NCI-H146 treated with DMSO at 0.1 percent for 48 hours (cell line): ENCODE measurements at regions not wholly inside any gene's neighbourhood (a gene's known extent, or its start where the extent isn't known, plus 50 kb on each side); places are given as distances from the start of the nearest gene placed in this dataset.
"Not testable (repeated sequence)": the region's sequence is repeated elsewhere in the genome, so short reads cannot be mapped to it uniquely, and the experiment has no call there.

Experiments used
- DNase-seq: peaks from one replicate; lab custom pipeline; 2025; ENCODE audit not compliant: unreplicated experiment; lab: John Stamatoyannopoulos, UW

DNA sequence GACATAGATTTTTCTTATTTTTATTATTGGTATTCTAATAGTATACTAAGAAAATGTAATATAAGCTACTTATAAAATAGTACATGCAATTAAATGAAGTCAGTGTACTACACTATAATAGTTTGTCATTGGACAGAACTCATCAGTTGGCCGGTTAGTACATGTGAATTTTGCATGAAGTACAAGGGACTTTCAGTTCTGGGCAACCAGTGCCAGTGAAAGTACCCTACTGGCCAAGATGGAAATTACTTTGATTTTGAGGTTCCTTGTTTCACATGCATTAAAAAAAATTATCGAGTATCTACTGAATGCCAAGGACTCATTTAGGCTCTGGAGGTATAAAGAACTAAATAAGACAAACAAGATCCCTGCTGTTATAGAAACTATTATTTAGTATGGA, 213.4 kb upstream of the ELL2 start:
- no peak for DNase-seq

DNA sequence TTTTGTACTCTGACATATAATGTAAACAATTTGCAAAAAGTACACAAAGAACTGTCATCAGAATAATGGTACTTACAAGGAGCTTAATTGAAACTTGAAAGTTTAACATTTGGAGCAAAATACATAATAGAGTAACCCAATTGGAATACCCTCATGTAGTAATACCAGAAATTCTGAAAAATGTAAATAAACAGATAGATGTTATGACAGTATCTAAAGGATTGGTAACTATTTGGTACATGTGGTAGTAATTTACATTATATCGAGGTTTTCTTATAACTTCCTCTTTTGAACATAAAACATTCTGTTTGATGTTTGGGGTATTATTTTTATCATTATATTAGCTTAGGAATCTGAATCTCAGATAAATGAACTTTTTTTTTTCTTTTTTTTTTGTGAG, 211.7 kb upstream of the ELL2 start:
- no peak for DNase-seq

DNA sequence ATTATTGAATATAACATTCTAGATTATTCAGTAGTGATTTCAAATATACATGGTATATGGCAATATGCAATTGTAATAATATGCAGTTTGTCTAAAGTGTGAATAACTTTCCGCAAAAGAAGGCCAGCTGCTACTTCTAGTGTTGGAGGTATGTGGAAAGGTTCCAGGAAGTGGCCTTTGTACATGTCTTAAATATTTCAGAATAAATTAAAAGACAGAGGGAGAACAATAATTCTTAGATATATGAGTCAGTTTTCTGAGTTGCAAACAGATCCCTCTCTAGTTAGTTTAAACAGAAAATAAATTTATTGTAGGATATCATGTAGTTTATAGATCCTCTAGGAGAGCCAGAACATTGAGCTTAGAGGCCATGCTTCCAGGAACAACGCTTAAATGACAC, 210.8 kb upstream of the ELL2 start:
- DNase-seq: no peak

DNA sequence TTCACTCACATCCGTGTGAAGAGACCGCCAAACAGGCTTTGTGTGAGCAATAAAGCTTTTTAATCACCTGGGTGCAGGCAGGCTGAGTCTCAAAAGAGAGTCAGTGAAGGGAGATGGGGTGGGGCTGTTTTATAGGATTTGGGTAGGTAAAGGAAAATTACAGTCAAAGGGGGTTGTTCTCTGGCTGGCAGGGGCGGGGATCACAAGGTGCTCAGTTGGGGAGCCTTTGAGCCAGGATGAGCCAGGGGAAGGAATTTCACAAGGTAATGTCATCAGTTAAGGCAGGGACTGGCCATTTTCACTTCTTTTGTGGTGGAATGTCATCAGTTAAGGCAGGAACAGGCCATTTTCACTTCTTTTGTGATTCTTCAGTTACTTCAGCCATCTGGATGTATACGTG, 210.3 kb upstream of the ELL2 start:
- DNase-seq: not testable (repeated sequence)

DNA sequence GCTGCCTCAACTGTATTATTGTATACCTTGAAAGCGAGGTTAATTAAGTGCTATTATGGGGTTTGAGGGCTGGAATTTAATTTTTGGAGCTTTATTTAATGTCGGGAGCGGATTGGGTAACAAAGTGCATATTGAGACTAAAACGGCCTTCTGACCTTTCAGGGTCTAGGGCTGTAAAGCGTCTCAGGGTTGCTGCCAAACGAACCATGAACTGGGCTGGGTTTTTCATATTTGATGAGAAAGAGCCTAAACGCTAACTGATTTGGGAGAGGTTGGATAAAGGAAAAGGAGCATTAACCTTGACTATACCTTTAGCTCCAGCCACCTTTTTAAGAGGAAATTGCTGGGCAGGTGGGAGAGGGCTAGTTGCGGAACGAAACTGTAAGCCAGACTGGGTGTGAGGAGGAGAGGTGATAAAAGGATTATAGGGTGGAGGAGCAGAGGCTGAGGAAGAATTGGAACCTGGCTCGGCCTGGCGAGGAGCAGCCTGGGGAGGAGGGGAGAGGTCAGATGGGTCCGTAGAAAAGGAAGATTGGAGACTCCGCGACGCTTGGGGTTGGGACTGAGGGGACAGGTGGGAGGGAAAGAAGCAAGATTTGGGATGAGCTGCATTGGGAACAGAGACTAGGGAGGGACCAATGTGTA, 209.0 kb upstream of the ELL2 start:
- DNase-seq: not testable (repeated sequence)

DNA sequence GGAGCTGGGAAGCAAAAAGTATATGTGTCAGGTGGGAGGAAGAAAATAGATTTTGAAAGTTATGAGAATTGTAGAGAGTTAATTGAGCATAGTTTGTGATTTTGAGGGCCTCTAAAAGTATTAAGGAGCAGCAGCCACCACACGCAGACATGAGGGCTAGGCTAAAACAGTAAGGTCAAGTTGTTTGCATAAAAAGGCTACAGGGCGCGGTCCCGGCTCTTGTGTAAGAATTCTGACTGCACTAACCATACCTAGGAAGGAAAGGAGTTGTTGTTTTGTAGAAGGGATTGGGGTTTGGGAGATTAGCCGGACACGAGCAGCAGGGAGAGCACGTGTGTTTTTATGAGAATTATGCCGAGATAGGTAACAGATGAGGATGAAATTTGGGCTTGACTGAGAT, 207.2 kb upstream of the ELL2 start:
- DNase-seq: not testable (repeated sequence)

DNA sequence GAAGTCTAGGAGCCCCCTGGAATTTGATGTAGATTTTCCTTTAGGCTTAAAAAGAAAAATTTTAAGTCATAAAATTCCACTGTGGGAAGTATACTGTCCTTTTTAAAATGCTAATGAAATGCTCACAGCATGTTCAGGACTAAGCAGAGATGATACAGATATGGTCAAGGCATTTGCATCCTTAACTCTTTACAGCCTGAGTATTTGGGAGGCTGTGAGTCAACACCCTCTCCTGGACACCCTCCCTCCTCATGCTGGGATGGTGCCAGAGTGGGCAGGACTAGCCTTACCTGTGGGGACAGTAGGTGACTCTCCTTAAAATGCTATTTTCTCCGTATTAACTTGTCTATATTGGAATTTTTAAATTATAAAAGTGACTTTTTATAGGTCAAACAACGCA, 197.4 kb upstream of the ELL2 start:
- DNase-seq: no peak

DNA sequence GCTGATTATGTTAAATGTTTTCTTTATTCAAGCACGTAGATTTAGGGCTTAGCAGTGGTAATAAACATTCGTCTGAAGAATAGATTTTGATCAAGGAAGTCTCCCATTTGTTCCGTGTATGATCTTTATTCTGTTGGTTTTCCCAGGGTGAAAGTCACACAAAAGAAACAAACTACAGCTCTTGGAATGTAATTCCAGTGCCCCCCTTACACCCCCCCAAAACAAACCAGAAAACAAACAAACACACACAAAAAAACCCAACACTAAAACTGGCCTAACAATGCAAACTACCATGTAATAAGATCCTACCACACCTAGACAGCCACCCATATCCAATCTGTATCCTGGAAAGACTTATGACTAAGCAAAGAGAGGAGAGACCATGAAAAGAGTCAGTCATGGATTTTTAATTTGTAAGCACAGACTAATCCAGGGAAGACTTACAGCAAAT, 196.2 kb upstream of the ELL2 start:
- DNase-seq: no peak

DNA sequence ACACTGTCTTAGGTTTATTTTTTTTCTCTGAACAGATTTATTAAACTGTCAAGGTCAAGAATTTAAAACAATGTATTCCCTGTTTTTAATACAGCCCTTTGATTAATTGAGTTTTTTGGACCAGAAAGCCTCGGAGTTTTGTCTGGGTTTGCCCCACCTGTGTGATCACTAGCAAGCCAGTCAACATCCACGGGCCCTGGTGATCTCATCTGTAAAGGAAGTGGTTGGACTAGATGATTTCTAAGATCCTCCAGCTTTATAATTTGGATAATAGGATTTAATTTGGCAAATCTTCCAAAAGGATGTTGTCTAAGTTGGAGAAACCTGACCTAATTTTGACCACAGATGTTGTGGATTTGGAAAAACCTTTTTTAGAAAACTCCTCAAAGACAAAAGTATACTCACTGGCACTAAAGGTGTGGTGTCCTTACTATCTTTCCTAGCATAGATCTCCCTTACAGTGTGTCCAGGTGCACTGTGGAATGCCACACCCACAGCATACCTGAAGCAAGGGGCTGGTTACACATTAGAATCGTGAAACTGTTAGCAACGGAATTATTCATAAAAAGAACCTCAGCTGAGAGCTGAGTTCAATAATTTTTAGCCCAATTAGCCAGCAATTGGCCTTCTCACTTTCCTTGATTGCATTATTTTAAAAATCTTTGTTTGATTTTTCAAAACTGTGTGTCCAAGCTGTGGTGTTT, 195.6 kb upstream of the ELL2 start:
- DNase-seq: no peak

DNA sequence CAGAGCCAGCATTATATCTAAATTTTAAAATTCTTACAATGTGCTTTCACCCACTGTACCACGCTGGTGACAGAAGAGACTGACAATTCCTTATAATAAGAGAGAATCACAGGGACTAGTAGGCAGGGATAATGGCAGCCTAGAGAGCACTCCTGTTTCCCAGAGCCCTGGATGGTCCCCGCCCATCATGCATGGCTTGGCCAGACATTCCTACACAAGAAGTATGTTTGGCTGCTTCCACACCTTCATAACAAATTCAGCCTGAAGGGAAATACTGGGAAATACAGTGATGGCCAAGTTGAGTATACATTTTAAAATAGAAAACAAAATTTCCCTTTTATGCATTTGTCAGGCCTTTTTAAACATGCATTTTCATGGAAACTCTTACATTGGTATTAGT, 193.5 kb upstream of the ELL2 start:
- DNase-seq: no peak

DNA sequence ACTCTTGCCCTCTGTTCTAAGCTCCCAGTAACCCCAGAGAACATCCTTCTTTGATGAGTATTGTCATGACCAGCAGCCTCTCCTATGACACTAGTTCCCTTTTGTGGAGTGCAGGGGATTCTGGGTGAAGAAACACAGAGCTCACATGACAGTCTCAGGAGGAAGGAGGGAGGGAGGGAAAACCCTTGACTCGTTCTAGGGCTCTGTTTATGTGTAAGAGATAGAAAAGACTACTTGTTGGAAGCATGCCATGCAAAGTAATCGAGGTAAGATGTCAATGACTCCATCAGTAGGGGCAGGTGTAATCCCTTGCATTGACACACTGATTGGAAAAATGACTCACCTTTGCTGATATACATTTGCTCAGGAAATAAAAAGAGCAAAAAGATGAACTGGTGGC, 190.2 kb upstream of the ELL2 start:
- no peak for DNase-seq

DNA sequence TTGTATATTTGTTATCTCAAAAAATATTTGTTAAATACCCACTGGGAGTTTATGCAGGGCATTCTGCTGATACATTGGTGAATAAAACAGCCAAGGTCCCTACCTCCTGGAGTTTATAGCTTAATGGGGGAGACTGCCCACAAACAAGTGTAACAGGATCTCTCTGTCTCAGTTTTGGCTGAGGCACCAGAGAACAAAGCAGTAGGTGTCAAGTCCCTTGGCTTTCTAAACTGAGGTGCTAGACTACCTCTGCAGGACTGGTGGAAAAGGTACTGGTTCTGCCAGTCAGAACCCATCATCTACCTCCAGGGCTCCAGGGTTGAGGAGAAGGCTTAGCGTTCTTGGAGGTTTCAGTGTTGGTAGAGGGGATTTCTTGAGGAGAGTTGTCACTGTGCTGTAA, 188.4 kb upstream of the ELL2 start:
- DNase-seq: no peak

DNA sequence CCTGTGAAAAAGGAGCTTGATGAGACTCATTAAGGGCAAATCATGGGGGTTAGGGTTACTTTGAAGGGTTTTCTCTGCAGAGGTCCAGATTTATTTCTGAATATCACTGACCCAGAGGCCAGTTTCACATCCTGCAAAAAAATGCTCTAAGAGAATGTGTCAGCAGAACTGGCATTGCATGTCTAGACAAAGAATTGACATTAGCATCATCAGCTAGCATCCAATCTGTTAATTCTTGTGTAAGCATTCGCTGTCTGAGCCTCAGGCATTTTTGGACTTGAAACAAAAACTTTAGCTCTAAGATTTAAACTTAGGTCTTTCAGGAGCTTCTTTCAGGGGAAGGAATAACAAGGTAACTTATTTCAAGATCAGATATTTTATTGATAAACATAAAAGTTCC, 187.9 kb upstream of the ELL2 start:
- no peak for DNase-seq

DNA sequence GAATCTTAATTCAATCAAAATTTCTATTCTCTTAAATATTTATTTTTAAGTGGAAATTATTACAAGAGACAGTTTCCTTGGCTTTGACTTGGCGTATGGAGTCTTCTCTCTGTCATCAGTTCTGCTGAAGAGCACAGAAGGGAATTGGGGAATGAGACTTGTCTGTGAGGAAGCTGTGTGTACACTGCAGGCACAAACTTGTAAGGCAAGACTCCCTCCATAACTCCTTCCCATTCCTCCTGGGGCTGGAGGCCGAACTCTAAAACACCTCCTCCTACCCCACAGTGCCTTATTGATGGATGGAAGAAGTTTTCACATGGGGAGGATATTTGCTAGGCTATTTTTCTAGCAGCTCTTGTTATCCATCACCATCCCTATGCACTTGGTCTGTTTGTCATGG, 187.4 kb upstream of the ELL2 start:
- DNase-seq: no peak

DNA sequence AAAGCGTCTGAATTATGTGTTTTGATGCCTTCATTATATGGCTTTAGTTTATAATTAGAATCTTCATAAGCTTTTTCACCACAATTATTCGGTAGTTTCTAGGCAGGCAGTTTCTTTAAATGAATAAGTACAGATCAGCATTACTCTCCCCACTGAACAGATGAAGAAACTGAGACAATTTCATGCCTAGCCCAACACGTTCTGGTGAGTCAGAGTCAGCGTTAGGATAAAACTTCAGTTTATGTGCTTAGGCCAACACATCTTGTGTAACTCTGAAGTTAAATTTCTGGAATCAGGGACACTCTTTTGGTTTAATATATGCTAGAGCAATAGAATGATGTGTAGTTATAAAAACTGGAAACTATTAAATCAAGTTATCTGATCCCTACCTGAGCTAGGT, 186.7 kb upstream of the ELL2 start:
- no peak for DNase-seq

DNA sequence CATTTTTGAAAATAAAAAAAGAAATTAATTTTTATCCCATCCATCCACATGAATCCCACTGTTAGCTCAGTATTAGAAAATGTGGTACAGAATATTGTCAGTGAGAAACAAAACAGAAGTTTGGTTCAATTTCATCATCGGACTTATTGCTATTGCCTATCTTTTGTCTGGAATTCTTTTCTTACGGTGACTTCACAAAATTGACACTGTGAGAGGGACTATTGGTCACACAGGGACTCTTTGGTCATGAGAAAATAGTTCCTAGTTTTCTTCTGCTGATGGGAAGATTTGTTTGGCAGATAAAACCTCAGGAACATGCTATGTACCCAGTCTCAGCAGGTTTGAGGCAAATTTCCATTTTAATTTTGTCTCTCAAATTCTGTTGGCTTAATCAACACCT, 186.2 kb upstream of the ELL2 start:
- no peak for DNase-seq

DNA sequence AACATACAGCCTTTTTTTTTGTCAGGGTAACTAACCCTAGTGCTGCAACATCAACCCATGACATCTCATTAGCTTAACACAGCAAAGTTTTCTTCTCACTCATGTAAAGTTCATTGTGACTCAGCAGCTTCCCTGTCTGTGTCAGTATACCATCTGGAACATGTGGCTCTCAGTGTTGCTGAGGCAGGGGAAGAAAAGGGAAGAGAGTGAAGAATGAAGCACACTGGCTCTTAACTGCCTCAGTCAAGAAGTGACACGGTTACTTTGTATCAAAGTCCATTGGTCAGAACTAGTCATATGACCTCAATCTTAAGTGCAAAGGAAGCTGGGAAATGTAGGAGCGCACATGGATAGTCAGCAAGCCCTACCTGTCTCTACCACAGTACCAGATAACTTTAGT, 185.0 kb upstream of the ELL2 start:
- DNase-seq: no peak

DNA sequence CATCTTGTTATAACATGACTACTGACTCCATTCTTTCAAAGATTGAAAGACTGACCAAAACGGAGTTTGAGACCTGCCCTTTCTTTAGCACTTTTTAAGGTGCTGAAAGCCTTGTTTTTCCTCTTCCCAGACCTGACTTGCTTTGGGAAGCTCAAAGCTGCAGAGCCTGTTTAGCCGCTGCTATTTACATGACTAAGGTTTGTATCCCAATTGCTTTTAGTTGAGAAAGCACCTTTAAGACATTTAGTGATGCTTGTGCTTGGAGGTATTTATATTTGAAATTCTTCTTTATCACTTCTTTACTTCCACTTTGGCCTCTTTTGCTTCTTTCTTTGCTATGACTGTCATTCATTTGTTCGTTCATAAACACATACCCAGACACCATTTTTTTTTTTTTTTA, 182.6 kb upstream of the ELL2 start:
- no peak for DNase-seq

DNA sequence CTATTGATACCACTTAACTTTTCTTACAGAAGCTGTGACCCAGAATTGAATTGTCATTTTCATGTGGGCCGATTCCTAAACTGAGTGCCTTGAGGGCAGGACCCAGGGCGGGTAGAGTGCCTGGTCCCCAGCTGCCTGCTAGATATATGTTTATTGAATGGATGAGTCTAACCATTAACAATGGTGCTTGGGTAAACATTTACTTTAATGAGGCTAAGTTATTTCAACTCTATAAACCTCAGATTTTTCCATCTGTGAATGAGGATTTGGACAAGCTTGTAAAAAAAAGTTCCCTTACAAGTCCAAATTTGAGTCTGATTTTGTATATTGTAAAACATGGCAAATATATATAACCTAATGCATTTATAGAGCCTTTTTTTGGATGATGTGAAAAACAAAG, 181.8 kb upstream of the ELL2 start:
- no peak for DNase-seq

DNA sequence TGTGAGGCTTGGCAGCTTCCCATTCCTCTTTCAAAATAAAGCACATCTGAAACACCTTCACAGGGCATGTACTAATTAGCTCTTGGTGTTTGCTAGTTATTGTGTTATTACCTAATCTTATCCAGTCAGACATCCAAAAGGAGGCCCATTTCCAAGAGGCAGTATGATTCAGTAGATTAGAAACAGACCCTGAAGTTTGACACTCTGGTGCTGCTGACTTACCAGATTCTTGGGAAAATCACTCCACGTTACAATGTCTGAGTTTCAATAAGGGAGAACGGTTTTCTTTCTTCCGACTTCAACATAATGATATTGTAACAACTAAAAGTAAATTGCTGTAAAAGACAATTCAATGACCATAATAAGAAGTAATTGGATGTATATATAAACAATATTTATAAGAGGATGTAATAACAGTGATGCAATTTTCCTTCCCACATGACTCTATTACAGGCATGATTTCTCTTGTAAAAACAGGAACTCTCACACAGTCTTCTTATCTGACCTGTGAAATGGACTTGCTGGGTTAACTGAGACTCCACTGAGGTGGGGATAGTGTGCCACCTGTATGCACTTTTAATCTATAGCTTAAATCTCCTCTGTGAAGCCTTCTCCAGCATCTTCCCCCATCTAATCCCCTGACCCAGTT, 181.3 kb upstream of the ELL2 start:
- DNase-seq: no peak

DNA sequence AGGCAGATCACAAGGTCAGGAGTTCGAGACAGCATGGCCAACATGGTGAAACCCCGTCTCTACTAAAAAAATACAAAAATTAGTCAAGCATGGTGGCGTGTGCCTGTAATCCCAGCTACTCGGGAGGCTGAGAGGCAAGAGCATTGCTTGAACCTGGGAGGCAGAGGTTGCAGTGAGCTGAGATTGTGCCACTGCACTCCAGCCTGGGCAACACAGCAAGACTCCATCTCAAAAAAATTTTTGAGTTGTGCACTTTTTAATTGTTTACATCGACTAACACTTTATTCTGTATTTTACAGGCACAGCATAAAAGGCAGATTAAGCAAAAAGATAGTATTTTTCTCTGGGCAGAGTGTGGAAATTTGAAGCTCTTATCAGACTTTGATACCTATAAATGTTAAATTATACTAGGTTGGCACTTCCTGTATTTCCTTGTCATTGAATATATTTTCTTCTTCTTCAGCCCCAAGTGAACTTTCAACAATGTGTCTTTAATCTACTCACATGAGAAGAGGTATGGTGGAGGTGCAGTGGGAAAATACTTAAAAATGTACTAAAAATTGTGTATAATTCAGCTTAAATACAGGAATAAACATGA, 180.6 kb upstream of the ELL2 start:
- DNase-seq: no peak

DNA sequence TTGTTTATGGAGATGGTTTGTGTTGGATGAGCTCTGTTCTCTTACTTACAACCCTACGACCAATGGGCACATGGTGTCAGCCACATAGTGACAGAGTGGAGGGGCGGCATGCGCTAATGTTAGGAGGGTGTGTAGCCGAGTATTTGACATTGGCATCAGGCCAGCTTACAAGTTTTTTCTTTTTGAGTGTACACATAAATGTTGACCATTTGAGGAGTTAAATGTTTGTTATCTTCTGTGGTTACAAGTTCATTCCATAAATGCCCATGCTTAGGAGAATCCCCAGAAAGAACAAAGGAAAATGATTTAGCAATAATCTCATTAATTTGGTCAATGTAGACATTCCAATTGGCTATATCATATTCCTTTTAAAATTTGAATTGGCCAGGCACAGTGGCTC, 180.1 kb upstream of the ELL2 start:
- DNase-seq: no peak
